ENCODE measurements at regions not wholly inside any gene's neighbourhood (a gene's known extent, or its start where the extent isn't known, plus 50 kb on each side); places are given as distances from the start of the nearest gene placed in this dataset.

- no peak overlapping the region for H3K27ac ChIP-seq (ENCODE audit: low read depth, low read length)
- no peak overlapping the region for H3K4me3 ChIP-seq (ENCODE audit: low read length in 3 of 3)
- H3K9ac ChIP-seq (ENCODE audit: low read depth in 1 of 3, low read length in 3 of 3) = no peak overlapping the region
- no peaks in the 10 kb centered on the region for H3K27me3 ChIP-seq (ENCODE audit: control insufficient read depth in 3 of 3, insufficient read depth in 3 of 3, low read length in 3 of 3)
- peaks cover 0 to 2% (median 0%) of the 10 kb centered on the region in 3 donors for H3K9me3 ChIP-seq (ENCODE audit: control insufficient read depth in 3 of 3, low read length in 3 of 3)
- H3K4me1 ChIP-seq (ENCODE audit: control insufficient read depth in 3 of 3, insufficient read depth in 3 of 3, low read length in 3 of 3) = no peaks in the 10 kb centered on the region
- H3K36me3 ChIP-seq (ENCODE audit: control insufficient read depth in 3 of 3, insufficient read depth in 3 of 3, low read length in 3 of 3) = no peaks in the 10 kb centered on the region
These were observed 637.6 kb upstream of the IGFBP3 start for GRCh38 chr7:46558482-46559193.

- H3K9me3 ChIP-seq (ENCODE audit: control insufficient read depth in 3 of 3, low read length in 3 of 3) = peaks cover 0 to 2% (median 0%) of the 10 kb centered on the region in 3 donors
- H3K4me3 ChIP-seq (ENCODE audit: low read length in 3 of 3) = no peak overlapping the region
- no peak overlapping the region for H3K9ac ChIP-seq (ENCODE audit: low read depth in 1 of 3, low read length in 3 of 3)
- H3K36me3 ChIP-seq (ENCODE audit: control insufficient read depth in 3 of 3, insufficient read depth in 3 of 3, low read length in 3 of 3) = no peaks in the 10 kb centered on the region
- no peaks in the 10 kb centered on the region for H3K4me1 ChIP-seq (ENCODE audit: control insufficient read depth in 3 of 3, insufficient read depth in 3 of 3, low read length in 3 of 3)
- no peak overlapping the region for H3K27ac ChIP-seq (ENCODE audit: low read depth, low read length)
- H3K27me3 ChIP-seq (ENCODE audit: control insufficient read depth in 3 of 3, insufficient read depth in 3 of 3, low read length in 3 of 3) = no peaks in the 10 kb centered on the region
These were observed 636.7 kb upstream of the IGFBP3 start for GRCh38 chr7:46557781-46558180.

- H3K27ac ChIP-seq (ENCODE audit: low read depth, low read length) = no peak overlapping the region
These were observed 636.2 kb upstream of the IGFBP3 start for GRCh38 chr7:46557295-46557711.

GRCh38 chr7:46554688-46555422 is 633.8 kb upstream of the IGFBP3 start:
- Histone ChIP-seq H3K4me3 (ENCODE audit: low read length in 3 of 3) (no peak overlapping the region), H3K4me1 (ENCODE audit: control insufficient read depth in 3 of 3, insufficient read depth in 3 of 3, low read length in 3 of 3) (no peaks in the 10 kb centered on the region), H3K27ac (ENCODE audit: low read depth, low read length) (no peak overlapping the region), H3K36me3 (ENCODE audit: control insufficient read depth in 3 of 3, insufficient read depth in 3 of 3, low read length in 3 of 3) (no peaks in the 10 kb centered on the region), H3K9me3 (ENCODE audit: control insufficient read depth in 3 of 3, low read length in 3 of 3) (peaks cover 0 to under 1% (median 0%) of the 10 kb centered on the region in 3 donors), H3K27me3 (ENCODE audit: control insufficient read depth in 3 of 3, insufficient read depth in 3 of 3, low read length in 3 of 3) (no peaks in the 10 kb centered on the region), H3K9ac (ENCODE audit: low read depth in 1 of 3, low read length in 3 of 3) (no peak overlapping the region)

More at GRCh38 chr7:46557295-46557711, 636.2 kb upstream of the IGFBP3 start:
- Histone ChIP-seq H3K36me3 (ENCODE audit: control insufficient read depth in 3 of 3, insufficient read depth in 3 of 3, low read length in 3 of 3) (no peaks in the 10 kb centered on the region), H3K4me3 (ENCODE audit: low read length in 3 of 3) (no peak overlapping the region), H3K27me3 (ENCODE audit: control insufficient read depth in 3 of 3, insufficient read depth in 3 of 3, low read length in 3 of 3) (no peaks in the 10 kb centered on the region), H3K4me1 (ENCODE audit: control insufficient read depth in 3 of 3, insufficient read depth in 3 of 3, low read length in 3 of 3) (no peaks in the 10 kb centered on the region), H3K9ac (ENCODE audit: low read depth in 1 of 3, low read length in 3 of 3) (no peak overlapping the region), H3K9me3 (ENCODE audit: control insufficient read depth in 3 of 3, low read length in 3 of 3) (peaks cover 0 to 2% (median 0%) of the 10 kb centered on the region in 3 donors)

GRCh38 chr7:46551603-46552002 is 630.5 kb upstream of the IGFBP3 start:
- Histone ChIP-seq H3K4me3 (ENCODE audit: low read length in 3 of 3) (no peak overlapping the region), H3K27me3 (ENCODE audit: control insufficient read depth in 3 of 3, insufficient read depth in 3 of 3, low read length in 3 of 3) (no peaks in the 10 kb centered on the region), H3K9me3 (ENCODE audit: control insufficient read depth in 3 of 3, low read length in 3 of 3) (no peaks in the 10 kb centered on the region), H3K4me1 (ENCODE audit: control insufficient read depth in 3 of 3, insufficient read depth in 3 of 3, low read length in 3 of 3) (no peaks in the 10 kb centered on the region), H3K36me3 (ENCODE audit: control insufficient read depth in 3 of 3, insufficient read depth in 3 of 3, low read length in 3 of 3) (no peaks in the 10 kb centered on the region), H3K9ac (ENCODE audit: low read depth in 1 of 3, low read length in 3 of 3) (no peak overlapping the region), H3K27ac (ENCODE audit: low read depth, low read length) (no peak overlapping the region)

- Histone ChIP-seq H3K27me3 (ENCODE audit: control insufficient read depth in 3 of 3, insufficient read depth in 3 of 3, low read length in 3 of 3) (no peaks in the 10 kb centered on the region), H3K4me1 (ENCODE audit: control insufficient read depth in 3 of 3, insufficient read depth in 3 of 3, low read length in 3 of 3) (no peaks in the 10 kb centered on the region), H3K9me3 (ENCODE audit: control insufficient read depth in 3 of 3, low read length in 3 of 3) (no peaks in the 10 kb centered on the region), H3K4me3 (ENCODE audit: low read length in 3 of 3) (no peak overlapping the region), H3K27ac (ENCODE audit: low read depth, low read length) (no peak overlapping the region), H3K36me3 (ENCODE audit: control insufficient read depth in 3 of 3, insufficient read depth in 3 of 3, low read length in 3 of 3) (no peaks in the 10 kb centered on the region), H3K9ac (ENCODE audit: low read depth in 1 of 3, low read length in 3 of 3) (no peak overlapping the region)
These were observed 629.8 kb upstream of the IGFBP3 start for GRCh38 chr7:46550864-46551263.

- Histone ChIP-seq H3K4me3 (ENCODE audit: low read length in 3 of 3) (no peak overlapping the region), H3K9ac (ENCODE audit: low read depth in 1 of 3, low read length in 3 of 3) (no peak overlapping the region), H3K36me3 (ENCODE audit: control insufficient read depth in 3 of 3, insufficient read depth in 3 of 3, low read length in 3 of 3) (no peaks in the 10 kb centered on the region), H3K9me3 (ENCODE audit: control insufficient read depth in 3 of 3, low read length in 3 of 3) (no peaks in the 10 kb centered on the region), H3K27ac (ENCODE audit: low read depth, low read length) (no peak overlapping the region), H3K27me3 (ENCODE audit: control insufficient read depth in 3 of 3, insufficient read depth in 3 of 3, low read length in 3 of 3) (no peaks in the 10 kb centered on the region), H3K4me1 (ENCODE audit: control insufficient read depth in 3 of 3, insufficient read depth in 3 of 3, low read length in 3 of 3) (no peaks in the 10 kb centered on the region)
These were observed 629.0 kb upstream of the IGFBP3 start for GRCh38 chr7:46549892-46550639.

- Histone ChIP-seq H3K4me1 (ENCODE audit: control insufficient read depth in 3 of 3, insufficient read depth in 3 of 3, low read length in 3 of 3) (no peaks in the 10 kb centered on the region), H3K27ac (ENCODE audit: low read depth, low read length) (no peak overlapping the region), H3K4me3 (ENCODE audit: low read length in 3 of 3) (no peak overlapping the region), H3K36me3 (ENCODE audit: control insufficient read depth in 3 of 3, insufficient read depth in 3 of 3, low read length in 3 of 3) (no peaks in the 10 kb centered on the region), H3K9me3 (ENCODE audit: control insufficient read depth in 3 of 3, low read length in 3 of 3) (no peaks in the 10 kb centered on the region), H3K9ac (ENCODE audit: low read depth in 1 of 3, low read length in 3 of 3) (no peak overlapping the region), H3K27me3 (ENCODE audit: control insufficient read depth in 3 of 3, insufficient read depth in 3 of 3, low read length in 3 of 3) (no peaks in the 10 kb centered on the region)
These were observed 628.3 kb upstream of the IGFBP3 start for GRCh38 chr7:46549347-46549746.

- Histone ChIP-seq H3K36me3 (ENCODE audit: control insufficient read depth in 3 of 3, insufficient read depth in 3 of 3, low read length in 3 of 3) (no peaks in the 10 kb centered on the region), H3K27me3 (ENCODE audit: control insufficient read depth in 3 of 3, insufficient read depth in 3 of 3, low read length in 3 of 3) (no peaks in the 10 kb centered on the region), H3K4me1 (ENCODE audit: control insufficient read depth in 3 of 3, insufficient read depth in 3 of 3, low read length in 3 of 3) (no peaks in the 10 kb centered on the region), H3K4me3 (ENCODE audit: low read length in 3 of 3) (no peak overlapping the region), H3K27ac (ENCODE audit: low read depth, low read length) (no peak overlapping the region), H3K9ac (ENCODE audit: low read depth in 1 of 3, low read length in 3 of 3) (no peak overlapping the region), H3K9me3 (ENCODE audit: control insufficient read depth in 3 of 3, low read length in 3 of 3) (no peaks in the 10 kb centered on the region)
These were observed 626.0 kb upstream of the IGFBP3 start for GRCh38 chr7:46547044-46547443.

GRCh38 chr7:46545790-46546189 is 624.7 kb upstream of the IGFBP3 start:
- Histone ChIP-seq H3K36me3 (ENCODE audit: control insufficient read depth in 3 of 3, insufficient read depth in 3 of 3, low read length in 3 of 3) (no peaks in the 10 kb centered on the region), H3K9ac (ENCODE audit: low read depth in 1 of 3, low read length in 3 of 3) (no peak overlapping the region), H3K9me3 (ENCODE audit: control insufficient read depth in 3 of 3, low read length in 3 of 3) (no peaks in the 10 kb centered on the region), H3K4me3 (ENCODE audit: low read length in 3 of 3) (no peak overlapping the region), H3K27ac (ENCODE audit: low read depth, low read length) (no peak overlapping the region), H3K27me3 (ENCODE audit: control insufficient read depth in 3 of 3, insufficient read depth in 3 of 3, low read length in 3 of 3) (no peaks in the 10 kb centered on the region), H3K4me1 (ENCODE audit: control insufficient read depth in 3 of 3, insufficient read depth in 3 of 3, low read length in 3 of 3) (no peaks in the 10 kb centered on the region)

Data from skeletal muscle tissue (tissue), 3 donors.